NCI-H345 (cell line): ENCODE measurements at regions not wholly inside any gene's neighbourhood (a gene's known extent, or its start where the extent isn't known, plus 50 kb on each side); places are given as distances from the start of the nearest gene placed in this dataset.

ENCODE experiments used
- DNase-seq: peaks from one replicate; lab custom pipeline; 2025; lab: John Stamatoyannopoulos, UW

DNA sequence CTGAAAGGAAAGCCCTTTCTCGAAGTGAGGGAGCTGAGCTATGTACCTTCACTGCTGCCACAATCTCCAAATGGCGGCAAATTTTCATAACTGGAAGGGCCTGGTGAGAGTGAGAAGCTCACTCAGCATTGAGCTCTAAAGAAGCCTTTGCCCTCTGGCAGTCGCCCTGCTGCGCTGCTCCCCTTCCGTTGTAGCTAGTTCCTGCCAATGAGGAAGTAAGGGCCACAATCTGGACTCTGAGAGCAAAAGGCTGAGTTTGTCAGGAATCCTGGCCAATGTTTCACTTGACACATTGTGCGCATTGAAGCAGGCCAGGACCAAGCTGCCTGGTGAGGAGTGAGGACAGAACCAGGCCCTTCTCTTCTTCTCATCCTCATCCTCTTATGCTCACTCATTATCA lies 579.5 kb downstream of the PDCD6IP start:
- DNase-seq: no peak

DNA sequence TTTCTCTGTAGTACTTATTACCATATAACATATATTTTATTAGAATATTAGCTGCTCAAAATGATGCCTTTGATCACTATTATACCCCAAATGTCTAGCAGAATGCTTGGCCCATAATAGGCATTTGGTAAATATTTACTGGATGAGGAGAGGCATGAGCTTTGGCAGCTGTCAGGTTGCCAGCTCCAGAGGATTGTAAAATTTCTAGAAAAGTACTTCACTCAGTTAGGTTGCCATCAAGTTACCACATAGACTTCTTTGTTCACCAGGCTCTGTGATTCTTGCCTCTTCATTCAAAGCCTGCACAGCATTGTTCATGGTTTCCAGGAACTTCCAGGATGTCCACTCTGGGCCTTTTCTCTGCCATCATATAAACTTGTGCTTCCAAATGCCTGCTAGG lies 582.8 kb downstream of the PDCD6IP start:
- no peak for DNase-seq

DNA sequence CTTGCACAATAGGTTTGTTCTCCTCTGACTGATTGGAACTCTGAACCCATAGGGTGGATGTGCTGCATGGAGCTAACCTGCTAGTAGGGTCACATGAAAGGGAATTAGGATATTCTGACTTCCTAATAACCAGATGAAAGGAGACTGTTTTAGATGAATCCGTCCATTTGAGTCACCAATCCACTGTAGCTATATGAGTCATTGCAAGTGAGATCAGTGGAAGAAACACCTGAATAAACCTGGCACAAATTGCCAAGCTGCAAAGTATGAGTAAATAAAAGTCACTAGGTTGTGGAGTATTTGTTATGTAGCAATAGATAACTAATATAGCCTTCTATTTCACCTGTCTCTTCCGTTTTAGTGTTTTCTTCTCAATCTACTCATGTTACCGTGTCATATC lies 584.4 kb downstream of the PDCD6IP start:
- DNase-seq: no peak

DNA sequence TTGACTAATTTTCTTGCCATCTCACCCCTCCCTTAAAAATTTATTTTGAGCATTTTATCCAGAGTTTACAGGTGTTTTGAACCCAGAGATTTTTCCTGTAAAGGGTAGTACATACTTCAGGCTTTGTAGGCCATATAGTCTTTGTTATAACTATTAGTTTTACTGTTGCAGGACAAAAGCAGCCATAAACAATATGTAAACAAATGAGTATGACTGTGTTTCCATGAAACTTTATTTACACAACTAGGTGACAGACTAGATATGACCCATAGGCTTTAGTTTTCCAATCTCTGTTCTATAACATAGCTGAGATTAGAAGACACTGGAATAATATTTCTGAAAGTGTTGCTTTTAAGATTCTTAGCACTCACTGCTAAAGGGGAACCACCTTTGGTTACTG lies 587.9 kb downstream of the PDCD6IP start:
- no peak for DNase-seq

DNA sequence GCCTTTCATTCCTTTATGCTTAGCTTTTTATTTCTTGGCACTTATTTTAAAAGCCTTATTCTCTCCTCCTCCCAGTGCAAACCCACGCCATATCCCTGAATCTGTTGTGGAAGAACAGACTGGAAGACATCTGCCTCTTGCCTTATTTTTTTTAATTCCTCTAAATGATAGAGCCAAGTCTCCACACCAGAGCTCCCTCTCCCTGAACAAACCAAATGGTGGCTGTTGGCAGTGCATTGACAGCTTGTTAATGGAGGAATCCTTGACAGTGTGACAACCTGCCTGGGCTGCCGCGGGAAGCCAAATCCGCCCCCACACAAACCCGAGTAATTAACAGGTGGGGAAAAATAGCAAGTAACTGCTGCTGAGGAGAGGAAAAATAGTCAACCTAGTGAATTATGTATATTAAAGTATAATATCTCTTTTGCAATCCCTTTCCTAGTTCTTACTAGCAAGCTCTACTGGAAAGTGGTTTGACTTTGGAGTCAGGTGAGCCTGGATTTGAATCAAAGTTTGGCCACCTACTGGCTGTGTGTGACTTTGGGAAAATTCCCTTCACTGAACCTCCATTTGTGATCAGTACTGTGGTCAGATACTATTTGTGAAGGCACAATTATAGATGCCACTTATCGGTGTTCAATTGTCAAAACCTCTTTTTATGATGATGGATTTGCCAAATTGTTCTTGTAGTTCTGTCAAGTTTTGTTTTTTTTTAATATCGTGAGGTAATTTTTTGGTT lies 589.6 kb downstream of the PDCD6IP start:
- no peak for DNase-seq

DNA sequence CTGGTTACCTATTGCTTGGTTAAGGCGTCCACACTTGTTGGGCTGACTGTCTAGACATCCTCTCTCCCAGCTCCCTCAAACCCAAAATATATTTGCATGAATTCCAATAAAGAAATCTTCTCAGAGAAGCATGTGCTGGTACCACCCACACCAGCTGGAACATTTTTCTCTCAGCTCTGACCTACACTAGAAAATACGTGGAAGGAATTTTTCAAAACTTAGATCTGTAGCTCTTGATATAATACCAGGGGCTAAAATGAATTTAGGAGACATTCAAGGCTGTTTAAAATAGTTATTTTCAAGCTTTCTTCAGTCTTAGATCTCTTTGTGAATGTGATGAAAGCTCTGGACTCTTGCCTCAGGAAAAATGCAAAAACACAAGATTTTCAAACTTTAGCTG lies 590.4 kb downstream of the PDCD6IP start:
- DNase-seq: no peak

DNA sequence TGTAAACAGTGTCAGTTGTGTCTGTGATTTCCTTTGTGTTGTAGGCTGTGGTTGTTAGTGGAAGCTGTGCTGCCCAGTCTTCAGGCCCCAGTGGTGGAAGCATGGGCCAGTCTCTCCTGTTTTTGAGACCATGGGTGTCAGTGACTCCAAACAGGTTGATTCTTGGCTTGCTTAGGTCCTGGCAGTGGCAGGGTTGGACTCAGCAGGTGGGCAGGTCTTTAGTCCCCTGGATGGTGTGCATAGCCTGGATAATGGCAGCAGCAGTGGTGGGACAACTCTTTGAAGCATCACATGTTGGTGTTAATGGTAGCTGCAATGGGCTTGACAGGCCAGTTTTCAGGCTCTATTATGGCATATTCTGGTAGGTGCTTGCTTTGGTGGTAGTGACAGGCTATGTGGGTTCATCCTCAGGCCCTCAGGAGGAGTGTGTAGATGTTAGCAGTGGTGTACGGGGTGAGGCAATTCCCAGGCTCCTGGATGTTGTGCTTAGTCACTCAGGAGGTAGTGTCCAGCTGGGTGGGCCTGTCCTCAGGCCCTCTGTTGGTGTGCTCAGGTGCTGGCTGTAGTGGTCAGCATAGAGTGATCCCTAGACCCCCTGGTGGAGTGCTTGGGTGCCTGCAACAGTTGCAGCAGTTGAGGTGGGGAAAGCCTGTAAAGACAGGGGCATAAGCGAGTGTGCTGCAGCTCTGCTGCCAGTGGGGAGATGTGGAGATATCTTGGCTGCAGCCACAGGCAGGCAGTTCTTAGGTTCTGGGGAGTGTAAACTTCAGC lies 596.7 kb downstream of the PDCD6IP start:
- DNase-seq: no peak

DNA sequence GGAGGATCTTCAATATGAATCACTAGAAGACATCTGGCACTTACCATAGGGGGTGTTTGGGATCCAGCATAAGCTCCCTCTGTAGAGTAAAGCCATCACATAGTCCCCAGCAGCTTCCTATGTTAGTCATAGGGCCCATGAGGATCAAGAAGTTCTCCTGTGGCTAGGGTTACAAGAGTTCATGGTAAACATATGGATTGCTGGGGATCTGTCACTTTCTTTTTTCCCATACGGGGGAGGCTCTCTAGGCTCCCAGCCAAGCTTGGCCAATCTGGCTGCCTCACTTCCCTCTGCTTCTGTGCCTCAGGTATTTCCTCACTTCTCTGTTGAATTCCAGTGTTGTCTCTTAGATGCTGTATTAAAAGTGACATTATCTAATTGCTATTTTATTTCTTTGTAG lies 597.9 kb downstream of the PDCD6IP start:
- DNase-seq: no peak

DNA sequence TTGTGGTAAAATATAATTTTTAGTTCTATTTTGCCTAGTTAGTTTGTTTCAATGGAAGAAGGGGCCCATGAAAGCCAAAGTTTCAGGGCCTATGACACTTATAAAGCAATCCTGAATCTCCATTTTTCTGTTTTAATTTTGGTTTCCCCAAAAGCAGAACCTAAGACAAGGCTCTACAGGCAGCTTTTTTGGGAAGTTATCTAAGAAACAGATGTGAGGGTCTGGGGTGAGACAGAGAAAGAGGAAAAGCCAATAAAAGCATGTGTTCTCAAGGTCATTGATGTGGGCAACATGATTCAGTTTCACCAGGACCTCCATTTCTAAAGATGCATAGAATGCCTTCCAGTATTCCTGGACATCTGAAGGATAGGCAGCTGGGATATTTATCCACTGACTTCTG lies 598.5 kb downstream of the PDCD6IP start:
- no peak for DNase-seq

DNA sequence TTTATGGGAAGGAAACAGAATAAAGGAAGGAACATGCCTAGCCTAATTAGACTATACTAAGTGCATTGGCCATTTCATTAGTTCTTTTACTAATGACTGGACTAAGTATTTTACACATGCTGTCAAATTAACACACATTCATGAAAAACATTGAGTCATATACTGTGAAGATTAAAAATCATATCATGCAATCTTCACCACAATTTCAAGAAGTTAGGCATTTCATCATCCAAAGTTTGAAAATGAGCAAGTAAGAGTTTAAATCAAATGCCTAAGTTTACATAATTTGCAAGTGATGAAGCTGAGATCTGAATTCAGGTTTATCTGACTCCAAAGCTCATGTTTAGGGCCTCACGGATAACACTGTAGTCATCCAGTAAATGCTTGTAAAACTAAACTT lies 601.0 kb downstream of the PDCD6IP start:
- DNase-seq: no peak

DNA sequence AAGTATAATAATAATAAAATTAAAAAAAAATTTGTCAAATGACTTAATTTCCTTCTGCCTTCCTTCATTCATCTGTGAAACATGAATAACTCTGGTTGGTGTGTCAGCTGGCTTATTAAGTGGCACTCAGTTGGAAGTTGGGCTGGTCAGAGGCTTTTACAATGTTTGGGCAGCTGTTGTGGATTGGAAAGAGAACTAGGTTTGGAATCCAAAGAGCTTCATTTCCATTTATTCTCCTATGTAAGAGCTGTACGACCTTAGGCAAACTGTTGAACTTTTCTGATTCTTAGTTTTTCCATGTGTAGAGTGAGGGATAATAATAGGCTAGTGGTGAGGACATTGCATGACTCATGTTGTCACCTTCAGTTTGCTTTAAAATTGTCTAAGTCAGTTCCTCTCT lies 606.7 kb downstream of the PDCD6IP start:
- no peak for DNase-seq

DNA sequence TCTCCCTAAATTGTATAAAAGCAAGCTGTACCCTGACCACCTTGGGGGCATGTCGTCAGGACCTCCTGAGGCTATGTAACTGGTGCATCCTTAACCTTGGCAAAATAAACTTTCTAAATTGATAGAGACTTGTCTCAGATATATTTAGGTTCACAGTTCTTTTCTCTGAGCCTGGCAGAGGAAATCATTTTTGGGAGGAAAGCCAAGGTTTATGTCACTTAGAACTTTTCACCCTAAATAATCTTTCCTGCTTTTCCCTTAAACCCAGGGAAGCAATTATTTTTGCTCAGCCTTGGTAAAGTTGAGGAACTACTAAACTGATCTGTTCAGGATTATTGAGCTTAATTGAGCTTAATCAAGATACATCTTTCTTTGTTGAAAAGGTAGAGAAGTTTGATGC lies 608.9 kb downstream of the PDCD6IP start:
- DNase-seq: no peak

DNA sequence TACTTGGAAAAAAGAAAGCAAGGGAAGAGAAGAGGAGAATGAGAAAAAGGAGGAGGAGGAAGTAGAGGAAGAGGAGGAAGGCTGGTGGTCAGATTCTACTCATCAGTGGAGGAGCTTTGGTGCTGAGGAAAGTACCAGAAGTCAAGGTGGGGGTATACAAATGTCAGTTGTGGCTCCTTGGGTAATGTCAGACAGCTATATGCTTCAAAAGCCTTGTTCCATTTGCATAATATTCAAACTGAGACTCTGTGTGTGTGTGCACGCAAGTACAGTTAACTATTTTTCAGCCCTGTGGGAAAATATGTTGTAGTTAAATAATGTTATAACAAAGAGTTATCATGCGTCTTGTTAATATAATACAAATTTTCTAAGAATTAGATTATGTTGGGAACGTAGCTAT lies 609.7 kb downstream of the PDCD6IP start:
- DNase-seq: no peak

DNA sequence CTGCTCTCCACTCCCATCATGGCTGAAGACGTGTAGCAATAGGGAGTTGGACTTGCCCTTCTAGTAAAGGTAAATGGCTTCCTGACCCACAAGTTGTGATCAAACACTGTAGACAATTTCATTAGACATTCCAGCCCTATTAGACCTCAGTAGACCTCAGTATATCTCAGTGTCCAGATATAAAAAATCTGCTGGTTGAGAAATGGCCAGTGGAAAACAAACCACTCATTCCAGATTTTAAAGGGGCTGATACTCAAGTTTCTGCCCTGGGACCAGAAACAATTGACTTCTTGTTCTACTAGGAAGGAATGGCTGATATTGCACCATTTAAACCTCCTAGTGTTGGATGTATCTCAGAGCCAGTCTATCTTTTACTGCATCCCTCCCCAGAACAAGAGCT lies 613.2 kb downstream of the PDCD6IP start:
- DNase-seq: no peak

DNA sequence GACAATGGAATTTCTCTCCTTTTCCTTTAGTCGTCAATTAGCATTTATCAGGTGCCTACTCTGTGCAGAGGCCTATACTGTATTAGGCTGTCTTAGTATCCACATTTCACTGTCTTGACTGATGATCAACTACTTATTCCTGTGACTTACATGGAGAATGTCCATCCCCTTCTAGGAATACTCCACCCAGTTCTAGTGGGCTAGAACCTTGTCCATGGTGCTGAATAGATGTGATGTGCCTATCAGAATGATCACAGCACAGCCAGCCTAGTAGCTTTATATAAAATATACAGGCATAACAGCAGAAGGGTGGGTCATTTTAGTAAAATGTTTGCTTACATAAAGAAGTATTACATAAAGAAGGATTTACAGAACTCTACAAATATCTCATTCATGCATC lies 621.4 kb downstream of the PDCD6IP start:
- no peak for DNase-seq

DNA sequence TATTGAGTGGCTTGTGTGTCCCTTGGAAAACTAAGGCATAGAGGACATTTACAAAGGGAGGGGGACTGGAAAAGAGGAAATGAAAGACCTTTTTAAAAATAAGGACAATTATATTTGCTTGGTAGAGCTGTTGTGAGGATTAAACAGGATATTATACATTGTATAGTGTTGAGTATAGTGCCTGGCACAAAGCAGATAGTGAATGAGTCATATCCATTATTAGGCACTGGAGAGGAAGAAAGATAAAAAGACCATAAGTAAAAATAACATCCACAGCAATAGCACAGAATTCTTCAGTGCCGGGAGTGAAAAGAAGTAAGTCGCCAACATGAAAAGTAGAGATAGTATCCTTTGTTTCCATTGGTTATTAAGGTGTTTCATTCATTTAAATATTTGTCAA lies 623.3 kb downstream of the PDCD6IP start:
- no peak for DNase-seq

DNA sequence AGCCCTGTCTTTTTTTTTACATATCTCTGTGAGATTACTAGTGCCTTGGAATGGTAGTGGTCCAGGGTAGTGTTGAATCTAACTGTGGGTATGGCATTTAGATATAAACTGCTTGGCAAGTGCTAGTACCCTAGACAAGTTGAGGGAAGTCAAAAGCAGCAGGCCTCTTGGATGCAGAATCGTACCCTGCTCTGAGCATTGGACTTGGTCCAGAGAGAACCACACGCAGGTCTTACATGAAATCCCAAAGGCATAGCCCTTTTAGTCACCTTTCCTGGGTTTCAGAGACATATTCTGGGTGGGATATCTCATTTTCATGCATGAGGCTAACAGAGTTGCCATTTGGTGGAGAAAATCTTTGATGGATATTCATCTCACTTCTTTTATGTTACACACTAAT lies 641.4 kb downstream of the PDCD6IP start:
- no peak for DNase-seq

DNA sequence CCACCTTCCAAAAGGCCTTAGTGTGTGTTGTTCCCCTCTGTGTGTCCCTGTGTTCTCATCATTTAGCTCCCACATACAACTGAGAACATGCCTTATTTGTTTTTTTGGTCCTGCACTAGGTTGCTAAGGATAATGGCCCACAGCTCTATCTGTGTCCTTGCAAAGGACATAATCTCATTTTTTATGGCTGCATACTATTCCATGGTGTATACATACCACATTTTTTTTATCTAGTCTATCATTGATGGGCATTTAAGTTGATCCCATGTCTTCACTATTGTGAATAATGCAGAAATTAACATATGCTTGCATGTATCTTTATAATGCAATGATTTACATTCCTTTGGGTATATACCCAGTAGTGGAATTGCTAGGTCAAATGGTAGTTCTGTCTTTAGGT lies 645.7 kb downstream of the PDCD6IP start:
- no peak for DNase-seq

DNA sequence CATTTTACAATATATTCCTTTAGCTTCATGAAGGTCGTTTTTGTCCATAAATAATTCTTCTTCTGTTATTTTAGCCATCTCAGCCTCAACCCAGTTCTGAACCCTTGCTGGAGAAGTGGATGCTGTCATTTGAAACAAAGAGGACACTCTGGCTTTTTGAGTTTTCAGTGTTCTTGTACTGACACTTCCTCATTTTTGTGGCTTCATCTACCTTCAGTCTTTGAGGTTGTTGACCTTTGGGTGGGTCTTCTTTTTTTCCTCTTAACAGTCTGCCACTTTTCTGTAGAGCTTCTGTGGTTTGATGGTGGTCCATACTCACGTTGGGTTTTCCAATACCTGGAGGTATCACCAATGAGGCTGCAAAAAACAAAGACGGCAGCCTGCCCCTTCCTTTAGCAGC lies 650.9 kb downstream of the PDCD6IP start:
- DNase-seq: no peak

DNA sequence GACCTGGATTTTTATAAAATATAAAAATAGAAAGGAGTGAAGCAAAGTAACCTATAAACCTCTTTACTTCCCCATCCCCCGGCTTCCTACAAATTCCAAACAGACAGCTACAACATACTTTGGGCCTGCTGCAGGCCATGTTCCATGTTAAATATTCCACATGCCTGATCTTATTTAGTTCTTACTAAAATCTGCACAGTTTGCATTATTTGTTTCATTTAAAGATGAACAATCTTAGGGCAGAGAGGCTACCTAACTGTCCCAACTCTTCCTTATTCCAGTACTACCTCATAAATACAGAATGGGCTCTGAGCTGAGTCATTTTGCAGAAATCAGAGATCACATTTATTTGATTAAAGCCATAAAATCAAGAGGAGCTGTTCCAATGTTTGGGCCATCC lies 665.0 kb downstream of the PDCD6IP start:
- DNase-seq: no peak

DNA sequence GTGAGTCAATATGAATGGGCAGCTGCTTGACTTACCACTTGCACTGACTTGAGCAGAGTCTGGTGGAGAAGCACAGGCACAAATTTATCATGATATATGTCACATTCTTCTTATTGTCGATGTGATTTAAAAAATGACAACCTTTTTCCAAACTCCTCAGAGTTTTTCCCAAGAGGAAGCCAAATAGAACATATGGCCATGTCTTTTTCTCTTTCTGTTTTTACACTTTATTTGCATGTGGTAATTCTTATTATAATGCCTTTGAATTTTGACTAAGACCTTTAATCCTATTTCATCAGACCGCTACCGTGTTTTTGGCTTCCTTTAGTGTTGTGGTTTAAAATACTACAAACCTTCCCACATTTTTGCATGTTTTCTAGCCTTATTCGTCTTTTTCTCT lies 666.2 kb downstream of the PDCD6IP start:
- DNase-seq: no peak

DNA sequence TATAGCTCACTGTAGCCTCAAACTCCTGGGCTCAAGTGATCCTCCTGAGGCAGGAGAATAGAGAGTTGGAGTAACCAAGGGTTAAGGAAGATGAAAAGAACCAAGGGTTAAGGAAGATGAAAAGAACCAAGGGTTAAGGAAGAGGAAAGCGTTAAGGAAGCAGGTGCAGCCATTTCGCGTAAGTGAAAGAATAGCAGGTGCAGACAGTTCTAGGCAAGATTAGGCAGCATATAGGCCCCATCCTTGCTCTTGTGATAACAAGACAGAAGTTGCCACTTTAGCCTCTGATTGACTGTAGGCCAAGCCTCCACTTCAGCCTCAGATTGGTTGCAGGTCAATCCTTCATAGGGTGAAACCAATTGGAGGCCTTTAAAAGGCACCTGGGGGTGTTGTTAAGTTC lies 677.4 kb downstream of the PDCD6IP start:
- DNase-seq: no peak

DNA sequence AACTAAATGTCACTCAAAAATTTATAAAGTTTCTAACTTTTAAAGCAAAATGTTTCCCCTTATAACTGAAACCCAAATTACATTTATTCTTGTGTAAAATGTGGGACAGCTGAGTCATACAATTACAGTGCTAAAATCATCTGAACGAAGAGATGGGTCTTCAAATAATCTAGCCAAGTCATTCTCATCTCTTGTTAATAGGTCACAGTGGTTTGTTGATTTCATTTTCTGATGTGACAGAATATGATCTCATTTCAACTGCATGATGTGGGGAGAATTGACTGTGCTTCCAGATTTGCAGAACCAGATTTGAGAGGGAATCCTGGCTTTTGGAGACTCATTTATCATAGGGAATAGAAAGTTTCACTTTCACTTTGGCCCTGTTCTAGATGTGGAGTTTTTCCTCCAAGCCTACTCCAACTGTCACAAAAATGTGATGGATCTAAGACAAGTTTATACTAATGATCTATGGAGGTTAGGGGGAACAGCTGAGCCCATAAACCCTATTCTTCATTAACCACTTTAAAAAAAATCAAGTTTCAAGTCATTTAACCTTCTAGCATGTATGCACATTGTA lies 685.0 kb downstream of the PDCD6IP start:
- no peak for DNase-seq

DNA sequence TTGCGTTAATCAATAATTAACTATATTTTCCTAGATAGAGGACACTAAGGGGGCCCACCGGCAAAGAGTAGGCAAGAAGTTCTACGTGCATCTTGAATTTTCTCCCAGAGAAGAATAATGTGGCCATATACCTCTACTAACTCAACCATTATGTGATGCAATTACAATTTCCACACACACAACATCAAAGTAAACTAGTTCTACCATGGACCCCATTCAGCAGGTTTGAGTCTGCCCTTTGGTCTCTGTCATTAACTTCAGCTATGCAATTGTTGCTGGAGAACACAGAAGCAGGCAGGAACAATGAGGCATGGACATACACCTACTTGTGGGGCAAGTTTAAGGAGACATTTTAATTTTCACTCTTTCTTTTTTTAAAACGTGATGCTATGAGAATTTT lies 705.9 kb downstream of the PDCD6IP start:
- DNase-seq: no peak
